Stimulated activated CD4-positive, alpha-beta T cell treated with anti-CD3 and anti-CD28 coated beads, Interleukin-1b, Interleukin-23, amount 100 ng/mL, for 1 hour (primary cell): ENCODE measurements at regions not wholly inside any gene's neighbourhood (a gene's known extent, or its start where the extent isn't known, plus 50 kb on each side); places are given as distances from the start of the nearest gene placed in this dataset.

ENCODE experiments used
- DNase-seq, 2 donors: peaks; one replicate each; pipeline ENCODE4 v3.0.0-alpha.2; 2020; ENCODE audit warnings: low read depth in 2 of 2

- no peak for DNase-seq
Observed at GRCh38 chr1:181430015-181430885, 53.1 kb upstream of the CACNA1E start.
